AG04449 (cell line): ENCODE measurements at regions not wholly inside any gene's neighbourhood (a gene's known extent, or its start where the extent isn't known, plus 50 kb on each side); places are given as distances from the start of the nearest gene placed in this dataset.

ENCODE experiments used
- CTCF ChIA-PET: fragments of 350-600 bp; formaldehyde crosslinking; extraction: SDS; loops from one replicate; lab custom pipeline; 2021; ENCODE audit warnings: antibody characterized with exemption; lab: Yijun Ruan, JAX
- POLR2A ChIA-PET: fragments of 400-600, 350-600 bp; formaldehyde crosslinking; extraction: SDS; loops from one replicate; lab custom pipeline; 2020; ENCODE audit warnings: antibody characterized with exemption, inconsistent platforms; lab: Yijun Ruan, JAX
- DNase-seq: peaks from one replicate; pipeline ENCODE4 v3.0.0-alpha.2; 2010; ENCODE audit warnings: low read depth, low spot score
- H3K4me3 ChIP-seq: 2 replicates; pipeline ENCODE4 v1.5.1; 2011; ENCODE audit warnings: low read depth, mild to moderate bottlenecking, control low read depth, low read length
- TF ChIP-seq, protein P1 (sequence below): IDR thresholded peaks from one replicate; pipeline ENCODE4 v1.5.1; 2011; ENCODE audit warnings: mild to moderate bottlenecking, moderate library complexity, low read length, control low read depth, inconsistent platforms; ENCODE audit not compliant: insufficient read depth; ENCODE audit errors: missing control alignments

DNA sequence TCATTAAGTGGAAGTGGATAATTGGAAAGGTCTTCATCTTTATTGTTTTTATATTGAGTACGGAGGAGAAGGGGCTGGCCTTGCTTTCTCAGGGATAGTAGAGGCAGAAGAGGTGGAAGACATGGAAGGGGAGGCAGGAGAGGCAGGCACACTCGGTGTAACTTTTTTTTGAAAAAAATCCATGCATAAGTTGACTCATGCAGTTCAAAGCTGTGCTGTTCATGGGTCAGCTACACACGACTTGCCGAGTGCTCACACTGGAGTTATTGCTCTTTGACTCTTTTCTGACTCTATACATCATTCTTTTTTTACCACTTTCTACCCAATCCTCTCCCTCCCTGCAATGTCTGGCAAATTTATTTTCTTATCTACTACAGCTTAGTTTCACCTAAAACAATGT is 158.3 kb upstream of the AADAT start:
- ChIA-PET CTCF (interaction anchor here (0.9 to 5.9 kb wide), 3 partner anchors 9 to 22 kb away, joined by 3 to 91 read pairs (median 5); no protein-coding TSS in a partner anchor), POLR2A (no interaction called here)
- DNase-seq, result no peak
- TF ChIP-seq, protein P1, sequence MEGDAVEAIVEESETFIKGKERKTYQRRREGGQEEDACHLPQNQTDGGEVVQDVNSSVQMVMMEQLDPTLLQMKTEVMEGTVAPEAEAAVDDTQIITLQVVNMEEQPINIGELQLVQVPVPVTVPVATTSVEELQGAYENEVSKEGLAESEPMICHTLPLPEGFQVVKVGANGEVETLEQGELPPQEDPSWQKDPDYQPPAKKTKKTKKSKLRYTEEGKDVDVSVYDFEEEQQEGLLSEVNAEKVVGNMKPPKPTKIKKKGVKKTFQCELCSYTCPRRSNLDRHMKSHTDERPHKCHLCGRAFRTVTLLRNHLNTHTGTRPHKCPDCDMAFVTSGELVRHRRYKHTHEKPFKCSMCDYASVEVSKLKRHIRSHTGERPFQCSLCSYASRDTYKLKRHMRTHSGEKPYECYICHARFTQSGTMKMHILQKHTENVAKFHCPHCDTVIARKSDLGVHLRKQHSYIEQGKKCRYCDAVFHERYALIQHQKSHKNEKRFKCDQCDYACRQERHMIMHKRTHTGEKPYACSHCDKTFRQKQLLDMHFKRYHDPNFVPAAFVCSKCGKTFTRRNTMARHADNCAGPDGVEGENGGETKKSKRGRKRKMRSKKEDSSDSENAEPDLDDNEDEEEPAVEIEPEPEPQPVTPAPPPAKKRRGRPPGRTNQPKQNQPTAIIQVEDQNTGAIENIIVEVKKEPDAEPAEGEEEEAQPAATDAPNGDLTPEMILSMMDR, result no peak
- H3K4me3 ChIP-seq, result no peak overlapping the region

GRCh38 chr4:170247596-170247995 is 157.8 kb upstream of the AADAT start:
- DNase-seq, result no peak
- H3K4me3 ChIP-seq, result no peak overlapping the region
- ChIA-PET POLR2A (no interaction called here), CTCF (interaction anchor here (1.4 to 5.9 kb wide), 3 partner anchors 12 to 110 kb away, joined by 4 to 91 read pairs (median 5); no protein-coding TSS in a partner anchor)
- TF ChIP-seq, protein P1, result no peak

GRCh38 chr4:170243662-170244288 is 154.0 kb upstream of the AADAT start:
- no peak overlapping the region for H3K4me3 ChIP-seq
- POLR2A ChIA-PET, result no interaction called here
- CTCF ChIA-PET, result interaction anchor here (0.9 to 3.2 kb wide), 3 partner anchors 14 to 16 kb away, joined by 3 to 29 read pairs (median 6); no protein-coding TSS in a partner anchor
- TF ChIP-seq, protein P1, result no peak
- DNase-seq, result no peak

DNA sequence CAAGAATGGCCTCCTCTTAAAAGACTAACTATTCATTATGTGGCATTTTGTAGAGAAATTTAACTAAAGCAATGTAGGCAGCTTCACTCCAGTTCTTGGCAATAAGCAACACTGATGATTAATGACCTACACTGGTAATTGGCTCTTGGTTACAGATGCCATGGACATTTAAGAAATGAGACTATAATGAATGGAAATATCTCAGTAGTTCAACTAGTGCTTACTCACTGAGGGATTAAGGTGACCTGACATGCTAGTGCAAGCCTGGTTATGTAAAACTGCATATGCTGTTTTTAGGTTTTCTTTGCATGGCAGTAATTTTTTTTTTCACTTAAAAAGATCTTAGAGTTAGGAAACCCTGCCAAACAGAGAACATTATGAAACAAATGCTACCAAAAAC is 152.7 kb upstream of the AADAT start:
- peak; percentile 49 for DNase-seq

GRCh38 chr4:170234800-170235199 is 145.0 kb upstream of the AADAT start:
- POLR2A ChIA-PET, result no interaction called here
- H3K4me3 ChIP-seq, result no peak overlapping the region
- TF ChIP-seq, protein P1, result no peak
- DNase-seq, result no peak
- CTCF ChIA-PET, result interaction anchor here (4.6 kb wide), 1 partner anchor 25 kb away, joined by 21 read pairs; no protein-coding TSS in a partner anchor

More for the DNA sequence above, 152.7 kb upstream of the AADAT start:
- ChIA-PET CTCF (interaction anchor here (3.2 kb wide), 1 partner anchor 17 kb away, joined by 29 read pairs; no protein-coding TSS in a partner anchor), POLR2A (no interaction called here)
- TF ChIP-seq, protein P1, result no peak
- no peak overlapping the region for H3K4me3 ChIP-seq

DNA sequence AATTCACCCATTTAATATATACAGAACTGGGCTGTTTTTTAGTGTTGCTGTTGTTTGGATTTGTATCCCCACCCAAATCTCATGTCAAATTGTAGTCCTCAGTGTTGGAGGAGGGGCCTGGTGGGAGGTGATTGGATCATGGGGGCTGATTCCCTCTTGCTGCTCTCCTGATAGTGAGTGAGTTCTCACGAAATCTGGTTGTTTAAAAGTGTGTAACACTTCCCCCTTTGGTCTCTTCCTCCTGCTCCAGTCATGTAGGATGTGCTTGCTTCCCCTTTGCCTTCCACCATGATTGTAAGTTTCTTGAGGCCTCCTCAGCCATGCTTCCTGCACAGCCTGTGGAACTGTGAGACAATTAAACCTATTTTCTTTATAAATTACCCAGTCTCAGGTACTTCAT is 141.6 kb upstream of the AADAT start:
- no peak overlapping the region for H3K4me3 ChIP-seq
- CTCF ChIA-PET, result interaction anchor here (4.6 kb wide), 1 partner anchor 29 kb away, joined by 21 read pairs; no protein-coding TSS in a partner anchor
- no peak for DNase-seq
- TF ChIP-seq, protein P1, result no peak
- POLR2A ChIA-PET, result no interaction called here
